GM19025 (cell line): ENCODE measurements at regions not wholly inside any gene's neighbourhood (a gene's known extent, or its start where the extent isn't known, plus 50 kb on each side); places are given as distances from the start of the nearest gene placed in this dataset.

Experiments used
- ATAC-seq: cut with Tn5 transposase; IDR thresholded peaks from one replicate; pipeline ENCODE4 v1.9.1; 2021; ENCODE audit warnings: mild to moderate bottlenecking, low read depth, moderate library complexity; ENCODE audit not compliant: unreplicated experiment

DNA sequence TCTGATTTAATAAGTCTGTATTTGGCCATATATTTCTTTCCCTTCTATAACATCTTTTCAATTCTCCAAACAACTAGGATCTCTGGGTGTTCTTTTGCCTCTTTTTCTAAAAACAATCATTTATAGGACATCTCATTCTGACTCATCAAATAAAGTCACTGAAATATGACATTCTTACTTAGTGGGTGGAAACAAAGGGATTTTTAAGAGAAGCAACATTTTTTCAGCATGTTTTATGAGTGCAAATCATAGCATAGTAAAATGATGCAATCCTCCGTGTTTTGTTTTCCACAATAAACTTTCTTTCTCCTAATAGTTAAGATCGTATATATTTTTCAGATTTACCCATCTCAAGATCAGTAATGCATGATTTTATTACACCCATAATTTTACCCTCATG is 179.8 kb downstream of the SPCS3 start:
- no peak for ATAC-seq

GRCh38 chr4:176500894-176501293 is 181.1 kb downstream of the SPCS3 start:
- ATAC-seq: no peak

GRCh38 chr4:176504118-176504517 is 184.4 kb downstream of the SPCS3 start:
- ATAC-seq: no peak

DNA sequence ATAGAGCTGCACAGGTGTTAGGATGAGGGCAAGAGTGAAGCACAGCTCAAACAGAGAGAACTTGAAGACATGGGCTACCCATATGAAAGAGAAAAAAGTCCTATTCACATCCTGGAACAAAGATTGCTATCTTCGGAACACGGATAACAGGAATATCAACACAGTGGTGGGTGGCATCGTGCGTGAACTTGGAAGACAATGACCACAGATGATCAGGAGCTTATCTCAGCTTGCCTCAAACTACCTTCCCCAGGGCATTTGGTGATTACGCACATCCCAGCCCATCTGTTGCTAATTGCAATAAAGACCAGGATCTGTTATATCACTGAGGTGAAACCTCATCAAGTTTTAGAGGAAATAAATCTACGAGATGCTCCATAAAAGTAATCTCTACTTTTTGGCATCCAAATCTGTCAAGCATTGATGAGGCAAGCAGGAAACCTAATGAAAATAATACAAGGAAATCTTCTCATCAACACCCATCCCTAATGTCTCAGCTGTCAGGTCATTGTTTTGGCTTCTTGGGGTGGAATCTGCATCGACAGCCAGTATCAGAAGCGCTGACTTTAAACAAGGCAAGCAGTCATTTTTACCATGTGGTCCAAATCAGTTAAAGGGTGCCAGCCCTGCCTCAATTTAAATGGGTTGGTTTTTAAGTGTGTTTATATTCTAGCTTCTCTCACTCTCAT is 188.2 kb downstream of the SPCS3 start:
- ATAC-seq: no peak

- ATAC-seq: no peak
Measured at GRCh38 chr4:176508780-176509331, 189.1 kb downstream of the SPCS3 start.

GRCh38 chr4:176525576-176525975 is 205.8 kb downstream of the SPCS3 start:
- no peak for ATAC-seq

- no peak for ATAC-seq
Measured at GRCh38 chr4:176526704-176527103, 206.9 kb downstream of the SPCS3 start.

GRCh38 chr4:176529574-176529973 is 209.8 kb downstream of the SPCS3 start:
- ATAC-seq: no peak

DNA sequence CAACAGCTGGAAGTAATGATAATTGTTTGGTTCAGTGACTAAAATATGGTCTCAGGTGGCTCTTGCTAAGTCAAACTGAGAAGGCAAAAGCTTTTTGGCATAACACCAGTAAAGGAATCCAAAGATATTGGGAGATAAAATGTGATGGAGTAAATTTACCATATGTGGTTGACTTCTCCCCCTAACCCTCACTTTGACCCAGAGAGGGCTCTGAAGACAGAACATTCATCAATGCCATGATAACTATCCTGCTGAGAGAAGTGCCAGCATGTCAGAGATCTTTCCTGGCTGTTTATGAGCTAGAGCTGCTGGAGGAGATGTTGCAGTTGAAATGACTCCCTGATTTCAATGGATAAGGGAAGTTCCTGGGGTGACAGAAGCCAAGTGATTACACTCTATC is 213.4 kb downstream of the SPCS3 start:
- ATAC-seq: no peak

DNA sequence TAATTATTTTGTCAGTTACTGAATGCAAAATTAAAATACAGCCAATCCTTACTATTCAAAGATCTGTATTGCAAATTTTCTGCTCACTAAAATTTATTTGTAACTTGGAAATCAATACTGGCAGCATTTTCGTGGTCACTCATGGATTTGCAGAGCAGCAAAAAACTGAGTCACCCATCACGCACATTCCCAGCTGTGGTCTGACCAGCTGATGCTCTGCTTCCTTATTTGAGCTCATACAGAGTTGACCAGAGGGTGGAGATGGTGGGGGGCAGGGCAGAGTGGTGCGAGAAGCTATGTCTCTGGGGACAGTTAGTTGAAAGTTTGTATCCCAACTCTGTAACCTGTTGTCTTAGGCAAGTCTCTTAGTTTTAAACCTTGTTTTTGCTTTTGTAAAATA is 214.8 kb downstream of the SPCS3 start:
- ATAC-seq: no peak

GRCh38 chr4:176538217-176538925 is 218.6 kb downstream of the SPCS3 start:
- ATAC-seq: no peak

- ATAC-seq: no peak
Measured at GRCh38 chr4:176539091-176539784, 219.5 kb downstream of the SPCS3 start.

- no peak for ATAC-seq
Measured at GRCh38 chr4:176539785-176540175, 220.0 kb downstream of the SPCS3 start.

GRCh38 chr4:176540814-176541213 is 221.0 kb downstream of the SPCS3 start:
- no peak for ATAC-seq

DNA sequence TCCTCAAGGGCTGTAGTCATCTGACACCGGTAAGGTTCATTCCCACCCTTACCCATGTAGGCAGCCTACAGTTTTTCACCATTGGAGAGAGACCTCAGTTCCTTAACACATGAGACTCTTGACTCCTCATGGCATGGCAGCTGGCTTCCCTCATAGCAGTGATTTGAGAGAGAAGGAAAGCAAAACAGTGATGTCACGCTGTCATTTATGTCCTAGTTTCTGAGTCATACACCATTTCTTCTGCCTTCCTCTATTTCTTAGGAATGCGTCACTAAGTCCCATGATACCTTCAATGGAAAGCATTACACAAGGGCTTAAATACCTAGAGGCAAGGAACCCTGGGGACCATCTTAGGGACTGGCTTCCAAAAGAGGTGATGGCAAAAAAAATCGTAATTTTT is 226.1 kb downstream of the SPCS3 start:
- no peak for ATAC-seq

DNA sequence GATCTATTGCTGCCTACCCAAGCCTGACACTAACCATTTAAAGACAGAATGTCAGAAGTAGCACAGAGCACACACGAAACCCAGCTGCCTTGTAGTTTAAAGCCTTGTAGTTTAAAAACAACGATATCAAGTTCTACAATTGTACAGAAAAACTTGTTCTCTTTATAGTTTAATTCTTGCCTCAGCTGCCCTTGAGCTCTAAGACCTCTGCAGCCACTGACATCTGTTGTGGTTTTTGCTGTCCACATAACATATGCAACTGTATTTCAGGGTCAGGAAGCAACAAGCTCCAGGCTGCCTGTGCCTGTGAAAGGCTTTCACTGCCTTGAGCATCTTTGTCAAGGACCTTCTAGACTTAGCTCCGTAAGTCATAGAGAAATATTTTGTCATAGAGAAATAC is 227.2 kb downstream of the SPCS3 start:
- no peak for ATAC-seq

GRCh38 chr4:176548571-176548970 is 228.8 kb downstream of the SPCS3 start:
- no peak for ATAC-seq

DNA sequence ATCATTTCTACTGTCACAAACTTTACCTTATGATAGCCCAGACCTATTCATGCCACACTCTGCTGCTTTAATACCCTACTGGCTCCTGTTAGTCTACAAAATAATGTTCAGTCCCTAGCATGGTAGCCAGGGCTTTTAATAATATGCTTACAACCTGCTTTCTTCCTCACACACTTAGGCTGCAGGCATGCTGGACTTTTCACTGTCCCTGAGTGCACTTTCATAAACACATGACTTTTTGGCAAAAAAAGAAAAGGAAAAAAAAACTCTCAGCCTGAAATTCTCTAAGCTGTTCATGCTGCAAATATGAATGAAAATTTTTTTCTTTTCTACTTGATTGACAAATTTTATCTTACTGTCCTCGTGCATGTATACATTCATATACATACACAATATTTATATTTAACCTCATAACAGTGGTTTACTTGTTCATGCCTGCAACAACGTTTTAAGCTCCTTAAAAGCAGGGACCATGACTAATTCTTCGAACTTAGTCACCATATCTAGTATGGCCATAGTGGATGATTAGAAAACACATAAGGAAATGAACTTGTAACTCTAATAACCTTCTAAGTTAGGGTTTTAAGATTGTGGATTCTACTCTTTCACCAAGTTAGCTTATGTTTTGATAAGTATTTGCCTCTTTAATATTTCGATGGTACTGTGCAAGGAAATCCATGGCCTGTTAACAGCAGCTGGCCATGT is 229.5 kb downstream of the SPCS3 start:
- no peak for ATAC-seq

GRCh38 chr4:176558661-176559060 is 234.1 kb downstream of the VEGFC start:
- no peak for ATAC-seq

GRCh38 chr4:176561368-176561767 is 231.4 kb downstream of the VEGFC start:
- no peak for ATAC-seq

DNA sequence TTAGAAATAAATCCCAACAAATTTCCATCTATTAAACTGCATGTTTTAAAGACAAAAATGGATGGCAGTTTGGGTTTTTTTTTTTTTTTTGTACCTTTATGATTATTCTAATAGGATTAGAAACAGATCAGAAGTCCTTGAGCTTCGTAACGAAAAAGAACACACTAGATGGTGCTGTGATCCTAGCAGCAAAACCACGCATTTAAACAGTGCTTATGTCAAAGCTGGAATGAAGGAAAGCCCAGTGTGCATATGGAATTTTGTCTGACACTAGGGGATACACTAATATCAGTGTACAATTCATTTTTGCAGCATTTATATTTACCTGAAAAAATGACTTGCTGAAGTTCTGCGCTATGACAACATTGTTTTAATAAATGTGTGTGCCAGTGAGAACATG is 229.1 kb downstream of the VEGFC start:
- no peak for ATAC-seq
